GM19468 (cell line): ENCODE measurements at regions not wholly inside any gene's neighbourhood (a gene's known extent, or its start where the extent isn't known, plus 50 kb on each side); places are given as distances from the start of the nearest gene placed in this dataset.
"Not testable (repeated sequence)": the region's sequence is repeated elsewhere in the genome, so short reads cannot be mapped to it uniquely, and the experiment has no call there.

ENCODE experiments used
- ATAC-seq: cut with Tn5 transposase; IDR thresholded peaks from one replicate; pipeline ENCODE4 v1.9.1; 2021; ENCODE audit warnings: mild to moderate bottlenecking, moderate library complexity, moderate number of reproducible peaks; ENCODE audit not compliant: unreplicated experiment; ENCODE audit errors: extremely low read depth

DNA sequence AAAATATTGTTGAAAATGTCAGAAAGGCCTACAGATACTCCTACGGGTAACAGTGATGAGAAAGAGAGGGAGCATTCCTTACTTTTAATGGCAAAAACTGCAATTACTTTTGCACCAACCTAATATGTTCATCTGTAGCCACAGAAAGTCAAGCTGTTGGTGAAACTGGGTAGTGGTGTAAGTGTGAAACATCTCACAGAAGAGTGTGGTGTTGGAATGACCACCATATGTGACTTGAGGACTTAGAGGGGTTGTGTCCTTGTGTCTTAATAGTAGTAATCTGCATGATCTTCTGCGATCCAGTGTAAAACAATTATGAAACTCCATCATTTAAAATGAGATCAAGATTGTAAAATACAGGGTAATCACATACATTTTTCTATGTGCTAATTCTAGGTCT is 320.7 kb downstream of the ADGRL2 start:
- no peak for ATAC-seq

DNA sequence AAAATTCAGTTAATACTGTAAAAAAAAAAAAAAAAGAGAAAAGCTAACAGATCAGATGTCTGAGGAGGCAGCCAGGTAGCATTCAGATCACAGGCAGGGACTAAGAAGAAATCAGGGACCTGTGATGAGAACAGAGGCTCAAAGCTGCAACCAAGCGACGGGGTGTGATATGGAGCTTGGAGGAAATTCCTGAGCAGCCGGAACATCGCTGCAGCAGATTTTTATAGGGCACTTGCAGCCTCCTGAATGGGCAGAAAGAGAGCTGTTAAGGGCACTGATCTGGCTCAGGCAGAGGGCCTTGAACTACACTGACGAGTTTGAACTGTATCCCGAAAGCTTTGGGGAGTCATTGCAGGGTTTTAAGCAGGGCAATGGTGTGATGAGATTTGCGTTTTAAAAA is 315.4 kb downstream of the ADGRL2 start:
- no peak for ATAC-seq

DNA sequence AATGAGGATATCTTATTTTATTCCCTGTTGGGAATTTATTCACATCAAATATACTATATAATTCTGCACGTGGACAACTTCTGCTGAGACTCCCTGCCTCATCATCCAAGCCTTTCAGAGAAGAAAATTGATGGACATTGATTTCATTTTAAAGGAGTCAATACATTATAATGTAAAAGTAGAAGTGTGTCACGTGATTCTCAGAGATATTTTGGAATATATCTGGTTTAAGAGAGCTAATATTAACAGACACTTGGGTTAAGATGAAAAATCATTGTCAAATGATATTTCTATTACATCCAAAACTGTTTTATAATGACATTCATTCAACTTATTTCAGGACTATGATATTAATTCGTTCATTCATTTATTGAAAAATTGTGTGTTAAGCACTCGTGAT is 314.2 kb downstream of the ADGRL2 start:
- ATAC-seq: no peak

DNA sequence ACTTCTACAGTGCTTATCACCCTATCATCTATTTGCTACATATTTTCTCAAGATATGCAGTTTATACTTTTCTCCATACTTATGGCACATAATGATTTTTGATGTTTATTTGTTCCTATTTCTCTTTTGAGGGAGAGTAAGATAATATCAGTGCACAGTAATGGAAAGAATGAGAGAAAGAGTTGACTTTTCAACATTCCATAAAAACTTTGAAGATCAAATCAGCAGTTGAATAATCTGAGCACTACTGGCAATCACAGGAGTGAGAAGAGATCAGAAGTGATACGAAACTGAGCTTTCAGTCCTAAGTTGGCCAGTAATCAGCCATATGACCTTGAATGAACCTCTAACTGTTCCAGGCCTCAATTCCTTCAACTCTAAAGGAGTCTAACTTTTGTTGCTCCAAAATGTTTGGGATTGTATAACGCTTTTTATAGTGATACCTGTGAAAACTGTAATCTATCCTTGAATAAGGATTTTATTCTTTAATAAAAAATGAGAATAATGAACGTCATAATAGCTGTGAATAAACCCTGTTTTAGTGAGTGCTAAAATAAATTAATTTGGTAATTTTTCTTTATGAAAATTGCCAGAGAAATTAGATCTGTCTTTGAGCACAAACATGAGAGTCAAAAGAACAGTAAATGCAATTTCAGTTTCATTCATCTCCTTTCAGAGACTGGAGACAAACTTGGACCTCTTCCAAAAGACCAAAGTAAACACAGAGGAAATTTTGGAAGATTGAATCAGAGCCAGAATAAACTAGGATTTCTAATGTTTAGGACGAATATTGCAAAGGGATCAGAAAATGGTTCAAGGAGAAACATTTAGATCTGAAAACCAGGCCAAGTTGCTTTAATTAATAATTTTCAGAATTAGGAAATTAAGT is 309.9 kb downstream of the ADGRL2 start:
- no peak for ATAC-seq

DNA sequence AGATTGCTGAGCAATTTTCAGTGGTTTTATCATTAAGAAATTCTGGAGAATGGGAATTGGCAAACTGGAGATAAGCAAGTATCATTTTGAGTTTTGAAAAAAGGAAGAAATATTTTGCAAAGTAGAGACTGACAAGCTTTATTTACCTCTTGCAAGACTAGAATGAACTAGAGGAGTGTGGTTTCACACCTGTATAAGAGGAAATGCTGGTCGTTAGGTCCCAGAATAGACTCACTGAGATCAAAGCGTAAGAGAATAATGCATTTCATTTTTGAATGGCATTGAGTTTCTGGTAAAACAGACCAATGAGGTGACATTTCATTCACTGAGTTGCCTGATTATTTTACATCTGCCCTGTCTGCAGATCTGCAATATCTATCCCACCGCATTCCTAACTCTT is 308.1 kb downstream of the ADGRL2 start:
- no peak for ATAC-seq

DNA sequence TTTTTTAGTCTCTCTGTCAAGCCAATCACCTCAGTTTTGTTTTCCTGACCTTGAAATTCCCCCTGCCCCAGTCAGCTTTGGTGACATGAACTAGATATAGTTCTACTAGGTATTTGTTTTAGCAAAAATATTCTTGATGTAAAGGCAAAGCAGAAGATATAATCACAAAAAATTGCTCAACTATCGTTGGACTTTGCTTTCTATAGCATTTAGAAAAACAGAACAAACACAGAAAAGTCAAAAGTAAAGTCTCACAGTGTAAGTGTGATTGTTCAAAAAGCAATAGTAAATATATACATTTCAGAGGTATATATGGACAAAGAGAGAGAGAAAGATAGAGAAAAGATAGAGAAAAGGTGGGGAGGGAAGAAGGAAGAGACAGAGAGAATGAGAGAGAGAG is 305.9 kb downstream of the ADGRL2 start:
- no peak for ATAC-seq

DNA sequence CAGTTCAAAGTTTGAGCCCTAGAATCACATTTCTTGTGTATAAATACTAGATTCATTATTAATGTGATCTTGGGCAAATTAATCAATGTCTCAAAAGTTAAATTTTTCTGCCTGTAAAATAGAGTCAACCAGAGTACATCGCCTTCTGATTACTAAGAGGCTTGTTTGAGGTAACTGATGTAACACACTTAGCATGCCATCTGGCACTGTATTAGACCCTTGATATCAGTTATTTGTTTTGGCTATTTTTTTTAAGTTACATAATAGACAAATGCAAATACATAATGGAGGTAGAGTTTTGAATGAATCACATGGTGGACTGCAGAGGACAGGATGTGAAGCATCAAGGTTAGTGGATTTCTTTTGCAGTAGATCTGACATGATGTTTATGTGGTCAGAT is 298.4 kb downstream of the ADGRL2 start:
- no peak for ATAC-seq

DNA sequence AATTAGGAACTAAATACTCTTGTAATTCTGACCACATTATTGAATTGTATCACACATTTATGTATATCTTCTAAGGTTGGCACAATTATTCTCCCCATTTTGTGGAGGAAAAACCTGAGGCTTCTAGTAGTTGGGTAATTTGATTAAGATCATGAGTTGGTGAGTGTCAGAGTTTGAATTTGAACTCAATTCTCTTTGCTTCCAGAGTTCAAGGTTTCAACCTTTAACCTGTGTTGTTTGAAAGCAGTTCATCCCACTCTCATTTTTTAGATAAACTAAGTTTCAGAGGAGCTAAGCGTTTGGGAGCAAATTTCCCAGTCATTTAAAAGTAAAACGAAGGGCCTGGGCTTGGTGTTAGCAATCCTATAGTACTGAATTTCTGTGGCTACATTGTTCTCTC is 293.4 kb downstream of the ADGRL2 start:
- no peak for ATAC-seq

DNA sequence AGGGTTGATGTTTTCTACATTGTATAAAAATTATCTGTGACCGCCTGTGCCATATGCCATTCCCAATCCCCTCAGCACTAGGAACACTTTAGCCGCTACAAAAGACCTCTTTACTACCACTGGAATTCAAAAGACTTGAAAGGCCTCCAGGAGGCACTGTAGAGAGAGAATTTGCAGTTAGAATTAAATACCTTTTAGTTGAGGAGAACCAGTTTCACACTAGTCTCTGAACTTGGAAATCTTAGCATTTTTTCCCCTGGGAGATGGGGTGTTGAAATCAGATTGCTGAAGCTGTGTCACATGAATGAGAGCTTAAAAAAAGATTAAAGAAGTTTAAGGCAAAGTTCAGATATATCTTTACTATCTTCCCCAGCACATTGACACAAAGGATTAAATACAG is 291.0 kb downstream of the ADGRL2 start:
- no peak for ATAC-seq

DNA sequence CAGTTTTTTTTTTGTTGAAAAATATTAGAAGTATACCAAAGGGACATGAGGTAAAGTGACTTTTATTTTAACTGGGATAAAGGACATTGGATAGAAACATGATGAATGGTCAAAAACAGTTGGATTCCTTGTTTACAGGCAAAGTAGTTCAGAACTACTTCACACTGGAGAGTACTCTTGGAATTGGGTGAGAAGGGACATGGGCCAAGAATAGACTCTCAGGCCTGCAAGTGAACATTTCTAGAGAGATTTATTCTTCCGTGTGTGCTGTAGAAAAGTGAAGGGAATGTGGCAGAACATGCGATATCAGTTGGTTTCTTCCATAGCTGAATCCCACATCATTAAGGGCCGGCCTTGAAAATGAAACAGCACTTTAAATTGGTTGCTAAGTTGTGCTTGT is 290.5 kb downstream of the ADGRL2 start:
- ATAC-seq: no peak

DNA sequence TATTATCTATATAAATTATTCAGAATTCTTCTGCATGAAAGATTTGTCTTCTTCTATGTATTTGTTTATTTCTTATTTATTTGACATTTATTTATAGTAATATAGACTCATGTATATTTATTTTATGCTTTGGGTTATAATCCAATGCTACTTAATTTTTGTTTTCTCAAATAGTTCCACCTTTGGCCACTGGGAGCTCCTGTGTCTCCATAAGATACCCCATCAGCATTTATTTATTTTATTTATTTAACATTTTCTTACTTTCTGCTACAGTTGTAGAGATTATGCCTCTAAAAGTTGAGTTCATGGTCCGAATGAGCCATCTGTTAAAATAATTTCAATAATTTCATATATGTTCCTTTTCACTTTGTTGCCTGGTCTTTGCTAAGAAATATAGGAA is 289.4 kb downstream of the ADGRL2 start:
- ATAC-seq: no peak

DNA sequence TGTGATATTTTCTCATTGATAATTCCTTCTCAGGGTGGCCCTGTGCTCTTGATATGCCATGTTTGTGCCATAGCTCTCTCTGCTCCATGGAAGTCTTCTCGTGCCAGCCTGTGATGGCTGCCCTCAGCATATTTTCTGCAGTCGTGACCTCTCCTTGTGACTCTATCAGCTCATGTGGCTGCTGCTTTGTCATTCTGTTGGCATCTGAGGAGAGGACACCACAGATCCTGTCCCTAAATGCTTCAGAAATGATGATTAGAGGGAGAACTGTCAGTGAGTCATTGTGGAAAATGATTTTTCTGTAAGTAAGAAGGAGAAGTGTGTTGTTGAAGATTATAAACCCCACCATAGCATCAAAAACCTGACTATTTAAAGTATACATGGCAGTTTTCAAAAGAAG is 286.0 kb downstream of the ADGRL2 start:
- ATAC-seq: no peak

DNA sequence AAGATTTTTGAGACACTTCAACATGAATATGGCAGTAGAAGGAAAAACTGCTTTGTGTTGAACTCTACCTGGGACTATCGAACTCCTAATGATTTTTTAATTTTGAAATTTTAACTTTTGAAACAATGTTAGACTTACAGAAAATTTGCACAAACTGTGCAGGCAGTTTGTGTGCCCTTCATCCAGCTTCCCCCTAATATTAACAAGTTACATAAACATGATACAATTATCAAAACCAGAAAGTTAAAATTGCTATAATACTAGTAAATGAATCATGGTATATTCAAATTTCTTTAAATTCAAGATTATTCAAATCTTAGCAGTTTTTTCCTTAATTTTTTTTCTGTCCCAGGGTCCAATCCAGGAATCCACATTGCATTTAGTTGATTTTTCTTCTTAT is 278.9 kb downstream of the ADGRL2 start:
- no peak for ATAC-seq

DNA sequence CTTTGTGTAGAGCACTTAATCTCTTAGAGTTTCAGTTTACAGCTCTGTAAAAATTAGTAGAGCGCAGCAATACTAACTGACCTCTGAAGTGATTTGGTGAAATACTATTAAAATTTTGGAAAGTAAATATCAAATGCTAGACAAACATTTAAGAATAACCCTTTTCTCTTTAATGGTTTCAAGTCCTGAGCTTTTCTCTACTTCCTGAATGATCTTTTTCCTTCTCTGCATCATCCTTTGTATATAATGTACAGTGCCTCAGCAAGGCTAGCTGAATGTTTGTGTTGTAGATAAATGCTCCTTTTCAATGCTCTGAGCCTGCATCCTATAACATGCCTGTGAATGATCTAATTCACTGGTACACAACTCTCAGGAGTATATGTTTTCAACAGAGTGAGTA is 272.9 kb downstream of the ADGRL2 start:
- no peak for ATAC-seq

DNA sequence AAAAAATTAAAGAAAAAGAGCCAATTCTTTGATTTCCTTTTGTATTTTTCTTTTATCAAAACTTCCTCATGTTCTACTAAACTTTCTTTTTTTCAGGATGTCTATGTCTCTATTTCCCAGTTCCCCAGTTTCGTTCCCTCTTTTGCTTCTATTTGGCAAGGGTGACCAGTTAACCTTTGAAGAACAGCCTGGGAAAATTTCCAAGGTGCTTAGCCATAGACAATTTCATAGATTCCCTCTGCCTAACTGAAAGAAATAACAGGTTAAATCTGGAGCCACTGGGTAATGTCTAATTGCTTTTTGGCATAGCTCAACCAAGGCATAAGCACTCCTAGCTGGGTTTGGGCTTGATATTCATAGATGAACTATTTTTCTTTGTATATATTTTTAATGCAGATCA is 272.3 kb downstream of the ADGRL2 start:
- ATAC-seq: no peak

DNA sequence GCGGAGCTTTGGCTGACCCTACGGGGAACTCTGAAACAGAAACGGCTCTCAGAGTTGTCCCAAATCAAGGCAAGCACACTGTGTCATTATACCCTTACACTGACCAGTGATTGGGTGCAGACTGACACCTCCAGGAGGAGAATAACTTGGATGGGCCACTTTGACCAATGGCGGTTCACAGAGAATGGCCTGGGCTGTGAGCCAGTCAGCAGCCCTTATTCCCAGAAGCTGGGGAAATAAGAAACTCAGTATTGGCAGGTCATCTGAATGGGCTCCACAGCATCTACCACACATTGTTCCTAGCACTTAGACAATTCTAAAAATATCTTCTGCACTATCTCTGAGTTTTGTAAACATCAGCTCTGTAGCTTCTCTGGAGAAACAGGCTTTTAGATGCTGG is 265.2 kb downstream of the ADGRL2 start:
- ATAC-seq: no peak

DNA sequence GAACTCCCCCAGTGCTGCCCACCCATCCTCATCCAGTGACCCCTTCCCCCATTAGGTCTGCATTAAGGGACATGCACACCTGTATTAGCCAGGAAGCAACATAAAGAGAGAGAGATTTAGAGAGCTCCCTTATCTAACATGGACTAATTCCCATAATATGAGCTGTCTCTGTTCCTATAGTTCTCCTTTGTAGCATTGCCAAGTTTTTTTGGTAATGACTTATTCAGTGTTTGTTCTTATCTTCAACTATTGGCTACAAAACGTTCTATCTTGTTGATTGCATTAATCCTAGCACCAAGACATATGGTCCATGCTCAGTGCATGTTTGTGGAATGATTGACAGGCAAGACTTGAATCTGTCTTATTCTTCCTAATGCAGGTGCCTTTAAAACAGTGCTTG is 264.0 kb downstream of the ADGRL2 start:
- no peak for ATAC-seq

DNA sequence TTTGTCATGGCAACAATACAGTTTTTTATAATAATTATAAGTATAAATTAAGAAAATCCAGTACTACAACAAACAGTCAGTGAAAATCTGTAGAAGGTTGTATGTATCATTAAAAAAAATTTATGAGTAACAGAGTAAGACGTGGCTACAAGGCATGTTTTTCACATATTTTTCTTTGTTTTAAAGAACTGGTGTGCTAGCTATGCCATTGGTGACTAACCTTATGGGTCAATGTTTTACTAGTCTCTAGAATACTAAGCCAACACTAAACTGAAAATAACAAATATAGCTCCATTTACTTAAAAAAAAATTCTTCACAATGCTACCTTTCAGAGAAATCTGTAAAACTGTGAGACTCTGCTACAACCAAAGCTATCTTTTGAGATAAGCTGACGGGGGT is 261.5 kb downstream of the ADGRL2 start:
- ATAC-seq: no peak

DNA sequence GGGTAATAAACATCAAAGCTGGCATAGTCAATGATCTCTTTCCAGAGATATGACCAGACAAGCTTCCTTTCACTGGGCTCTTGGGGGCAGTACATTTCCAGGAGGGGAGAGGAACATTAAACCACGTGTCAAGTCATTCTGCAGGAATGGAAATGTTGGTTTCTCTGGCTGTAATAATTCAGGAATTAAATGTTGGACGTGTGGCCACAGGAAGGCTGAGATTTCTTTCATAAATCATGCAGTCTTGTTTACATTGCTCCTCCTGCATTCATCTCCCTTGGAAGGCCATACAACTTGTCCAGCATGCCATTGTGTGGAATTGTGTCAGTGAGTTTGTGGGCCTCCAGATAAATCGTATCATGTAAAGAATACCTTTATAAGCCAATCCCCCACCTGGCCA is 259.2 kb downstream of the ADGRL2 start:
- ATAC-seq: no peak

DNA sequence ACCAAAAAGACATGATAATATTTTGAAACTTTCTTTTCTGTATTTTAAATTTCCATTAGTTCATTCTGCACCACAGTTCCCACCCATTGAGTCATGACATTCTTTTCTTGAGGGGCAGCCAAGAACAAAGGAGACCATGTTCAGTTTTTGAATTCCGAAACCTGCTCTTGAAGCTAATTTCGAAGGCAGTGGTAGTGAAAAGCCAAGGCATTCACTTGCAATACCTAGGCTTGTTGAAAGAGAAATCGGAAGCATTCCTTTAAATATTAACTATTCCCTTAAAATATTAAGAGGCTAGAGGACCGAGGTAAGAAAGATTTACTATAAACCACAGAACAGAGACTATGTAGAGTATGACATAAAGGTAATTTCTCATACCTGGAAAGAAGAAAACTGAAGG is 256.3 kb downstream of the ADGRL2 start:
- ATAC-seq: no peak

DNA sequence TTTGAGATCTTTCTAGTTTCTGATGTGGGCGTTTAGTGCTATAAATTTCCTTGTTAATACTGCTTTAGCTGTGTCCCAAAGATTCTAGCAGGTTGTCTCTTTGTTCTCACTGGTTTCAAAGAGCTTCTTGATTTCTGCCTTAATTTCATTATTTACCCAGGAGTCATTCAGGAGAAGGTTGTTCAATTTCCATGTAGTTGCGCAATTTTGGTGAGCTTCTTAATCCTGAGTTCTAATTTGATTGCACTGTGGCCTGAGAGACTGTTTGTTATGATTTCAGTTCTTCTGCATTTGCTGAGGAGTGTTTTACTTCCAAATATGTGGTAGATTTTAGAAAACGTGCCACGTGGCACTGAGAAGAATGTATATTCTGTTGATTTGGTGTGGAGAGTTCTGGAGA is 254.6 kb downstream of the ADGRL2 start:
- not testable (repeated sequence) for ATAC-seq

DNA sequence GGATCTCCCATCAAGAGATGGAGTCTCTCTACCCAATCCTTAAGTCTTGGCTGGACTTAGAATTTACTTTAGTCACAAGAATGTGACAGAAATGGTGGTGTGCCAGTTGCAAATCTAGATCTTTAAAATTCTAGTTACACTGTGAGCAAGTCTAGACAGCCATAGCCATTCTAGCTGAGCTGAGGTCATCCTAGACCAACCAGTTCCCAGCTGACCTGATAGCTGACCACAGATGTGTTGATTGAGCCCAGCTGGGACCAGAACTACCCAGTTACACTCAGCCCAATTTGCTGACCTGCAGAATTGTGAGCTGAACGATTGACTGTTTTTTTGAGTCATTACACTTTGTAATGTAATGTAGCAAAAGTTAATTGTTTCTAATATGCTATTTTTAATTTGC is 251.8 kb downstream of the ADGRL2 start:
- ATAC-seq: no peak
